Panc1 (cell line): ENCODE measurements at regions not wholly inside any gene's neighbourhood (a gene's known extent, or its start where the extent isn't known, plus 50 kb on each side); places are given as distances from the start of the nearest gene placed in this dataset.

Source experiments
- CTCF ChIP-seq: fragments of 450-650 bp; IDR thresholded peaks from 2 replicates; pipeline ENCODE4 v1.5.1; 2017; ENCODE audit warnings: mild to moderate bottlenecking
- POLR2AphosphoS5 ChIP-seq: IDR thresholded peaks from 2 replicates; pipeline ENCODE4 v1.6.1; 2012; ENCODE audit warnings: mild to moderate bottlenecking, low read depth, low read length, moderate library complexity
- REST ChIP-seq, 2 experiments: IDR thresholded peaks; 2 replicates each; pipeline ENCODE4 v1.6.1; 2011 to 2012; ENCODE audit warnings: low read depth in 2 of 2, control low read depth in 1 of 2, low read length in 1 of 2, mild to moderate bottlenecking in 1 of 2, moderate library complexity in 1 of 2; ENCODE audit not compliant: insufficient read depth in 1 of 2
- SIN3A ChIP-seq: IDR thresholded peaks from 2 replicates; pipeline ENCODE4 v1.6.1; 2012; ENCODE audit warnings: low read depth, mild to moderate bottlenecking, low read length, moderate library complexity, borderline replicate concordance; ENCODE audit not compliant: insufficient read depth
- TCF7L2 ChIP-seq: IDR thresholded peaks from 2 replicates; pipeline ENCODE4 v1.6.1; 2011; ENCODE audit warnings: mild to moderate bottlenecking, low read depth, low read length, inconsistent platforms

GRCh38 chr13:60258349-60258748 is 94.6 kb upstream of the DIAPH3 start:
- TF ChIP-seq CTCF, result no peak
- no peak for TF ChIP-seq REST (IDR thresholded peaks at IDR 0.05; ENCODE audit: insufficient read depth in 1 of 2, low read depth in 2 of 2, low read length in 1 of 2)
- TF ChIP-seq SIN3A, result no peak
- TF ChIP-seq POLR2AphosphoS5, result no peak
- TF ChIP-seq TCF7L2, result no peak
